HUES48 (cell line): ENCODE measurements at regions not wholly inside any gene's neighbourhood (a gene's known extent, or its start where the extent isn't known, plus 50 kb on each side); places are given as distances from the start of the nearest gene placed in this dataset.

Source experiments
- H3K27ac ChIP-seq: one replicate; pipeline ENCODE4 v1.7.0; 2013; ENCODE audit warnings: low read depth, low read length, inconsistent platforms
- H3K27me3 ChIP-seq: 2 replicates; pipeline ENCODE4 v1.6.1; 2013; ENCODE audit warnings: mild to moderate bottlenecking, low read length; ENCODE audit not compliant: control insufficient read depth, insufficient read depth
- H3K36me3 ChIP-seq: 2 replicates; pipeline ENCODE4 v1.6.1; 2013; ENCODE audit warnings: low read length; ENCODE audit not compliant: control insufficient read depth, insufficient read depth
- H3K4me1 ChIP-seq: 2 replicates; pipeline ENCODE4 v1.6.1; 2013; ENCODE audit warnings: mild to moderate bottlenecking, low read length; ENCODE audit not compliant: control insufficient read depth, insufficient read depth
- H3K4me3 ChIP-seq: 2 replicates; pipeline ENCODE4 v1.5.1; 2013; ENCODE audit warnings: mild to moderate bottlenecking, low read depth, low read length
- H3K9ac ChIP-seq: 2 replicates; pipeline ENCODE4 v1.6.1; 2013; ENCODE audit warnings: mild to moderate bottlenecking, low read depth, low read length, moderate library complexity
- H3K9me3 ChIP-seq: 2 replicates; pipeline ENCODE4 v1.6.1; 2013; ENCODE audit warnings: low read length; ENCODE audit not compliant: control insufficient read depth, insufficient read depth

- Histone ChIP-seq H3K36me3 (no peaks in the 10 kb centered on the region), H3K4me1 (peaks cover 7% of the 10 kb centered on the region), H3K9me3 (no peaks in the 10 kb centered on the region), H3K4me3 (no peak overlapping the region), H3K9ac (no peak overlapping the region), H3K27me3 (no peaks in the 10 kb centered on the region), H3K27ac (no peak overlapping the region)
These were observed 231.0 kb upstream of the GYPA start for GRCh38 chr4:144371485-144371884.

GRCh38 chr4:144374065-144374464, 233.5 kb upstream of the GYPA start:
- Histone ChIP-seq H3K27me3 (no peaks in the 10 kb centered on the region), H3K4me3 (no peak overlapping the region), H3K27ac (peak overlapping the region; percentile 34), H3K4me1 (peaks cover 10% of the 10 kb centered on the region), H3K9ac (no peak overlapping the region), H3K36me3 (no peaks in the 10 kb centered on the region), H3K9me3 (no peaks in the 10 kb centered on the region)

GRCh38 chr4:144376866-144377265, 236.3 kb upstream of the GYPA start:
- peaks cover 10% of the 10 kb centered on the region for H3K4me1 ChIP-seq
- H3K27me3 ChIP-seq = no peaks in the 10 kb centered on the region
- no peaks in the 10 kb centered on the region for H3K36me3 ChIP-seq
- H3K27ac ChIP-seq = no peak overlapping the region
- no peak overlapping the region for H3K9ac ChIP-seq
- no peak overlapping the region for H3K4me3 ChIP-seq
- H3K9me3 ChIP-seq = no peaks in the 10 kb centered on the region

- H3K4me1 ChIP-seq = no peaks in the 10 kb centered on the region
- H3K36me3 ChIP-seq = no peaks in the 10 kb centered on the region
- H3K27ac ChIP-seq = no peak overlapping the region
- H3K27me3 ChIP-seq = no peaks in the 10 kb centered on the region
- no peak overlapping the region for H3K9ac ChIP-seq
- peaks cover 16% of the 10 kb centered on the region for H3K9me3 ChIP-seq
- H3K4me3 ChIP-seq = no peak overlapping the region
These were observed 243.9 kb upstream of the GYPA start for GRCh38 chr4:144384408-144384807.

GRCh38 chr4:144399927-144400326, 246.0 kb upstream of the HHIP start:
- H3K27me3 ChIP-seq = no peaks in the 10 kb centered on the region

GRCh38 chr4:144402176-144402575, 243.8 kb upstream of the HHIP start:
- Histone ChIP-seq H3K27ac (no peak overlapping the region), H3K9me3 (no peaks in the 10 kb centered on the region), H3K4me3 (no peak overlapping the region), H3K9ac (no peak overlapping the region), H3K27me3 (no peaks in the 10 kb centered on the region), H3K36me3 (no peaks in the 10 kb centered on the region), H3K4me1 (no peaks in the 10 kb centered on the region)

More at GRCh38 chr4:144399927-144400326, 246.0 kb upstream of the HHIP start:
- Histone ChIP-seq H3K4me3 (no peak overlapping the region), H3K9me3 (no peaks in the 10 kb centered on the region), H3K36me3 (no peaks in the 10 kb centered on the region), H3K9ac (no peak overlapping the region), H3K27ac (no peak overlapping the region), H3K4me1 (no peaks in the 10 kb centered on the region)

GRCh38 chr4:144402999-144403398, 243.0 kb upstream of the HHIP start:
- H3K27ac ChIP-seq = no peak overlapping the region
- no peaks in the 10 kb centered on the region for H3K9me3 ChIP-seq
- H3K4me3 ChIP-seq = no peak overlapping the region
- H3K36me3 ChIP-seq = no peaks in the 10 kb centered on the region
- H3K9ac ChIP-seq = no peak overlapping the region
- no peaks in the 10 kb centered on the region for H3K27me3 ChIP-seq
- no peaks in the 10 kb centered on the region for H3K4me1 ChIP-seq

- no peak overlapping the region for H3K27ac ChIP-seq
- no peaks in the 10 kb centered on the region for H3K9me3 ChIP-seq
- H3K36me3 ChIP-seq = no peaks in the 10 kb centered on the region
- no peaks in the 10 kb centered on the region for H3K4me1 ChIP-seq
- no peaks in the 10 kb centered on the region for H3K27me3 ChIP-seq
- no peak overlapping the region for H3K9ac ChIP-seq
- H3K4me3 ChIP-seq = no peak overlapping the region
These were observed 242.1 kb upstream of the HHIP start for GRCh38 chr4:144403893-144404292.

GRCh38 chr4:144409525-144409924, 236.4 kb upstream of the HHIP start:
- H3K27ac ChIP-seq = no peak overlapping the region
- H3K4me3 ChIP-seq = no peak overlapping the region
- H3K9me3 ChIP-seq = no peaks in the 10 kb centered on the region
- no peaks in the 10 kb centered on the region for H3K36me3 ChIP-seq
- H3K4me1 ChIP-seq = no peaks in the 10 kb centered on the region
- H3K27me3 ChIP-seq = no peaks in the 10 kb centered on the region
- no peak overlapping the region for H3K9ac ChIP-seq

GRCh38 chr4:144410230-144410783, 235.6 kb upstream of the HHIP start:
- H3K9me3 ChIP-seq = no peaks in the 10 kb centered on the region
- no peaks in the 10 kb centered on the region for H3K27me3 ChIP-seq
- no peak overlapping the region for H3K9ac ChIP-seq
- H3K36me3 ChIP-seq = no peaks in the 10 kb centered on the region
- H3K4me1 ChIP-seq = no peaks in the 10 kb centered on the region
- no peak overlapping the region for H3K27ac ChIP-seq
- no peak overlapping the region for H3K4me3 ChIP-seq

GRCh38 chr4:144411119-144411518, 234.8 kb upstream of the HHIP start:
- Histone ChIP-seq H3K27me3 (no peaks in the 10 kb centered on the region), H3K36me3 (no peaks in the 10 kb centered on the region), H3K4me3 (no peak overlapping the region), H3K9ac (no peak overlapping the region), H3K4me1 (no peaks in the 10 kb centered on the region), H3K9me3 (no peaks in the 10 kb centered on the region), H3K27ac (no peak overlapping the region)

GRCh38 chr4:144411700-144412099, 234.3 kb upstream of the HHIP start:
- no peak overlapping the region for H3K9ac ChIP-seq
- H3K27me3 ChIP-seq = no peaks in the 10 kb centered on the region
- H3K4me1 ChIP-seq = no peaks in the 10 kb centered on the region
- no peaks in the 10 kb centered on the region for H3K9me3 ChIP-seq
- no peak overlapping the region for H3K4me3 ChIP-seq
- no peaks in the 10 kb centered on the region for H3K36me3 ChIP-seq
- H3K27ac ChIP-seq = no peak overlapping the region
